Stimulated activated naive CD4-positive, alpha-beta T cell treated with Interleukin-2 at 50 U/mL for 16 hours (primary cell): ENCODE measurements at regions not wholly inside any gene's neighbourhood (a gene's known extent, or its start where the extent isn't known, plus 50 kb on each side); places are given as distances from the start of the nearest gene placed in this dataset.

ENCODE experiments used
- DNase-seq: peaks from one replicate; lab custom pipeline; 2025; lab: John Stamatoyannopoulos, UW

- DNase-seq = no peak
These were observed 157.5 kb downstream of the DLEU7 start for GRCh38 chr13:50685956-50686355.

- no peak for DNase-seq
These were observed 156.9 kb downstream of the DLEU7 start for GRCh38 chr13:50686551-50686950.

GRCh38 chr13:50687545-50687944 is 155.9 kb downstream of the DLEU7 start:
- DNase-seq = no peak

GRCh38 chr13:50690006-50690405 is 153.5 kb downstream of the DLEU7 start:
- no peak for DNase-seq

GRCh38 chr13:50691176-50691680 is 152.3 kb downstream of the DLEU7 start:
- DNase-seq = no peak

- DNase-seq = no peak
These were observed 151.7 kb downstream of the DLEU7 start for GRCh38 chr13:50691681-50692263.

GRCh38 chr13:50692396-50692915 is 151.0 kb downstream of the DLEU7 start:
- no peak for DNase-seq

- DNase-seq = no peak
These were observed 149.8 kb downstream of the DLEU7 start for GRCh38 chr13:50693727-50694126.

GRCh38 chr13:50697746-50698539 is 145.5 kb downstream of the DLEU7 start:
- DNase-seq = no peak

- no peak for DNase-seq
These were observed 143.4 kb downstream of the DLEU7 start for GRCh38 chr13:50699874-50700663.

- no peak for DNase-seq
These were observed 142.7 kb downstream of the DLEU7 start for GRCh38 chr13:50700664-50701305.

GRCh38 chr13:50701469-50701868 is 142.0 kb downstream of the DLEU7 start:
- no peak for DNase-seq

- no peak for DNase-seq
These were observed 137.0 kb downstream of the DLEU7 start for GRCh38 chr13:50706505-50706904.

GRCh38 chr13:50707628-50708027 is 135.9 kb downstream of the DLEU7 start:
- no peak for DNase-seq

GRCh38 chr13:50708461-50708860 is 135.0 kb downstream of the DLEU7 start:
- no peak for DNase-seq

GRCh38 chr13:50709058-50709457 is 134.4 kb downstream of the DLEU7 start:
- DNase-seq = no peak

- no peak for DNase-seq
These were observed 132.2 kb downstream of the DLEU7 start for GRCh38 chr13:50711131-50711815.

GRCh38 chr13:50711996-50712395 is 131.5 kb downstream of the DLEU7 start:
- DNase-seq = no peak

GRCh38 chr13:50712456-50712855 is 131.0 kb downstream of the DLEU7 start:
- no peak for DNase-seq

GRCh38 chr13:50712881-50713280 is 130.6 kb downstream of the DLEU7 start:
- no peak for DNase-seq

- no peak for DNase-seq
These were observed 129.8 kb downstream of the DLEU7 start for GRCh38 chr13:50713523-50714248.
